Fibroblast of villous mesenchyme (primary cell): ENCODE measurements at regions not wholly inside any gene's neighbourhood (a gene's known extent, or its start where the extent isn't known, plus 50 kb on each side); places are given as distances from the start of the nearest gene placed in this dataset.

Experiments used
- DNase-seq: peaks from one replicate; pipeline ENCODE4 v3.0.0-alpha.2; 2010; ENCODE audit warnings: low read depth
- H3K4me3 ChIP-seq: 2 replicates; pipeline ENCODE4 v1.5.1; 2011; ENCODE audit warnings: low read depth, mild to moderate bottlenecking, low read length
- TF ChIP-seq, protein P1 (sequence below): IDR thresholded peaks from 2 replicates; pipeline ENCODE4 v1.5.1; 2012; ENCODE audit warnings: low read depth, mild to moderate bottlenecking, low read length; ENCODE audit not compliant: insufficient read depth

DNA sequence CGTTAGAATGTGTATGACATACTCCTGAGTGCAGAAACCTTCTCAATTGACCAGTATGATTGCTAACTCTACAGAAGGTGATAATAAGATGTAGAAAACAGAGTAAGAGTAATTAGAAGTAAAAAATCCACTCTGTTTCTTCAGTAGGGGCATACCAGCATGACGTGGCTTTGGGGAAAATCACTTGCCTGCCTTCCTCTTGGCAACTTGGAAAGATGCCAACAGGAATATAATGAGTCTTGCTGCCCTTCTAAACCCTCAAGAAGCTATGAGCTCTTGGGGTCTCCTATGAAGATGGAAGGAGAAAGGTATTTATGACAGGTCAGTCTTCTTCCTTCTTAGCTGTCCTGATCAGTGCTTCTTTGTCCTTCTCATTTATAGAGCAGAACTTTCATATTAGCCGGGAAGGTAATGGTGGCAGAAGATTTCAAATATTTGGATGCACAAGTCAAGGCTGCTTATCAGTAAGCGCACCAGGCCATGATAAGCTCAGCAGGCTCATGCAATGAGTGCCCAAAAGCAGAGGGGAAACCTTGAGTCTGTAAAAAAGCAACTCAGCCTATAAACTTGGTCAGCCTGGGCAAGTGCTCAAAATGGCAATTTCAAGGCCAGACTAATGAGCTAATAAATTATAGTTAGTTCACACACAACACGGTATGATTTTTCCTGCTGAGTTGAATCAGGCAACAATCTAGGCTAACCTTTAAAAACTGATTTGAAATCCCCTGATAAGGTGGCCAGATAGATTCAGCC lies 69.7 kb upstream of the PPARGC1A start:
- TF ChIP-seq, protein P1, sequence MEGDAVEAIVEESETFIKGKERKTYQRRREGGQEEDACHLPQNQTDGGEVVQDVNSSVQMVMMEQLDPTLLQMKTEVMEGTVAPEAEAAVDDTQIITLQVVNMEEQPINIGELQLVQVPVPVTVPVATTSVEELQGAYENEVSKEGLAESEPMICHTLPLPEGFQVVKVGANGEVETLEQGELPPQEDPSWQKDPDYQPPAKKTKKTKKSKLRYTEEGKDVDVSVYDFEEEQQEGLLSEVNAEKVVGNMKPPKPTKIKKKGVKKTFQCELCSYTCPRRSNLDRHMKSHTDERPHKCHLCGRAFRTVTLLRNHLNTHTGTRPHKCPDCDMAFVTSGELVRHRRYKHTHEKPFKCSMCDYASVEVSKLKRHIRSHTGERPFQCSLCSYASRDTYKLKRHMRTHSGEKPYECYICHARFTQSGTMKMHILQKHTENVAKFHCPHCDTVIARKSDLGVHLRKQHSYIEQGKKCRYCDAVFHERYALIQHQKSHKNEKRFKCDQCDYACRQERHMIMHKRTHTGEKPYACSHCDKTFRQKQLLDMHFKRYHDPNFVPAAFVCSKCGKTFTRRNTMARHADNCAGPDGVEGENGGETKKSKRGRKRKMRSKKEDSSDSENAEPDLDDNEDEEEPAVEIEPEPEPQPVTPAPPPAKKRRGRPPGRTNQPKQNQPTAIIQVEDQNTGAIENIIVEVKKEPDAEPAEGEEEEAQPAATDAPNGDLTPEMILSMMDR: no peak
- DNase-seq: no peak
- no peak overlapping the region for H3K4me3 ChIP-seq

DNA sequence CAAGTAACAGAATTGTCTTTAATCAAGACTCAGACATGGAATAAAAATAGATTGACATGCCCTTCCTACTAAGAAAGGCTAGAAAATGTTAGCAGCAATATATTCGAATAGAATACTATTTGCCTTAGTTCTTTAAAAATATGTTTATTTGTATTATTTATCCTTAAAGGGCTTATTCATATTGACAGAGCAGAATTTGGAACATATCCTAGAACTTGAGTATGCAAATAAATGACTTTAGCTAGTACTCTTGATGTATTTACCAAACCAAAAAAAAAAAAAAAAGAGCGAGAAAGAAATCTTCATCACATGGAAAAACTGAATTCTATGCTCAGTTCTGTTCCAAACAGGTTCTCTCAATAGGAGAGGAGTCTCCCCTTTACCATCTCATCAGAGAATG lies 68.9 kb upstream of the PPARGC1A start:
- no peak for DNase-seq

DNA sequence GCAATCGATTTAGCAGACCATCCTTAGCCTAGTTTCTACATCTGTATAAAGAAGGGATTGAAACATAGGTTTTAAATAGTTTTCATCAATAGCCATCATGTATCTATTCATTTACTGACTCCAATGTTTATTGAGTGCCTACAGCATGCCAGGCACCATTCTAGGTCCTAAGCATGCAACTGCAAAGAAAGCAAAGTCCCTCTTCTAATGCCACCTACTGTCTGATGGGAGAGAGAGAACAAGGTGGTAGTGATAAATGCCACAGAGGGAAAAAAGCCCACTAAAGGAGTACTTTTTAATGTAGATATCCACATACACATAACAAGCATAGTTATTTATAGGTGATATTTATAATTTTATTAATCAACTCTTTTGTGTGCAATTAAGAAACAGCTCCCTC lies 67.6 kb upstream of the PPARGC1A start:
- H3K4me3 ChIP-seq: no peak overlapping the region
- TF ChIP-seq, protein P1: no peak
- no peak for DNase-seq

More for the DNA sequence above, 68.9 kb upstream of the PPARGC1A start:
- TF ChIP-seq, protein P1: no peak
- H3K4me3 ChIP-seq: no peak overlapping the region

DNA sequence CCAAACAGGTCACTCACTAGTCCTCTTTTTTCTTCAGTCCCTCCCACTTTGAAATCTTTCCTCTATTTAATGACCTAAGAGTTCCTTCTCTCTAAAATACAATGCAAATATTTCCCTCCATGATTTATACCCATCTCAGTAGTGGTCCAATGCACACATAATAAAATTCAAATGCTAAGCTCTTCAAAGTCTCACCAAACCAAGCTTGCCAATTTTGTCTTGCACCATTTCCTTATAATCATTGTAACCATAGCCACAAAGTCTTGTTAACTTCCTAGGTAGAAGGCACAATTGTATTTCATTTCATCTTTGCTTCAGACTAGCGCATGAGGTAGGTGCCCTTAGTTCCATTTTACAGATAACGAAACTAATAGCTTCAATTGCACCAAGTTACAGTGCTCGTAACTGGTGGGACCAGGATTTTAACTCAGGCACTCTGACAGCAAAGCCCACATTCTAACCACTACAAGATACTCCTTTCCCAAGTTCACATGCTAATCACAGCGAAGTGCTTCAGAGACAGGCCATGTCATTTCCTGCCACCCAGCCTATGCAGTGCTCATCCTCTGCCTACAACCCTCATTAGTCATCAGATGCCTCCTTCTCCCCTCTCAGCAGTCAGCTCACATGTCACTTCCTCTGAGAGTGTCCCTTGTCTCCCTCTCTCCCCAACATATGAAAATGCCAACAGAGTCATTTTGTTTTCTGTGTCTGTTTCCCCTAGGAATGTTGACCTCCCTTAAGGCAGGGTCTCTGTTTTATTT lies 66.9 kb upstream of the PPARGC1A start:
- TF ChIP-seq, protein P1: no peak
- DNase-seq: no peak
- no peak overlapping the region for H3K4me3 ChIP-seq

DNA sequence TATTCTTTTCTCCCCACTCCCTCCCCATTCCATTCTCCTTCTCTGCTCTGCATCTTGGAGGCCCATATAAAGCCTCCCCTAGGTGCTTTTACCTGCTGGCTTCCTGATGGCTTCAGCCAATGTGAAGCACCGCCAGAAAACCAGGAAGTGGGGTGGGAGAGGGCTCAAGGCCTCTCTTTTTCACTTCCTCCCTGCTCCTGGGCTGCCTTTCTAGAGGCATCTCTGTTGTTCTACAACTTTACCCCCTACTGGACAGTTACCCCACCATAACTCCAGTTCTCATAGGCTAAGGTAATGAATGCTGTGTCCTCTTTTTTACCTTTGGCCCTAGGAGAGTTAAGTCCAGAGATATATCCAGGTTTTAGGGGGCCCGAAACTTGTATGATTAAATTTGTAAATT lies 62.4 kb upstream of the PPARGC1A start:
- DNase-seq: no peak
- TF ChIP-seq, protein P1: no peak

DNA sequence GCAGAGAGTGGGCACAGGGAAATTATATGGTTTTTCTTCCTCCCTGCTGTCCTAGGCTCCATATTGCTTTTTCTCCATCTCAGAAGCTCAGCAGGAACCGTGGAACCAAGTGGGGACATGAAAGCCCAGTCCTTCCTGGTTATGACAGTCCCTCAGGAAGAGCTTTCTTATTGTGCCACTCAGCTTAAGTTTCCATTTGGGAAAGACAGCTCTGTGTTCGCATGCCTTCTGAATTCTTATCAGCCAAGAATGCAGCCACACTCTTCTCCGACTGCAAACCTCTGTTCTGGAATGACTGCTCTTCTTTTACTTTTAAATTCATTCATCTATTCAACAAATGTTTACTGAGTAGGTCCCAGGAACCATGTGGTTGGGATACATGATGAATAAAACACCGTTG lies 58.0 kb upstream of the PPARGC1A start:
- no peak for DNase-seq
- no peak overlapping the region for H3K4me3 ChIP-seq
- TF ChIP-seq, protein P1: no peak

More for the DNA sequence above, 62.4 kb upstream of the PPARGC1A start:
- no peak overlapping the region for H3K4me3 ChIP-seq
